ENCODE measurements at regions not wholly inside any gene's neighbourhood (a gene's known extent, or its start where the extent isn't known, plus 50 kb on each side); places are given as distances from the start of the nearest gene placed in this dataset.

- Histone ChIP-seq H3K4me3 (replicated peaks in 1 of 4; ENCODE audit: control extremely low read depth in 1 of 4, insufficient read depth in 1 of 4, low read depth in 3 of 4, low read length in 4 of 4) (no peak overlapping the region), H4K20me1 (ENCODE audit: control insufficient read depth, extremely low read depth, insufficient read depth, low read length) (no peaks in the 10 kb centered on the region), H3K4me1 (ENCODE audit: control insufficient read depth, extremely low read depth, insufficient read depth, low read length) (no peaks in the 10 kb centered on the region), H2AFZ (ENCODE audit: low read length) (no peak overlapping the region), H3K9me3 (ENCODE audit: control insufficient read depth, insufficient read depth, low read depth, low read length) (no peaks in the 10 kb centered on the region), H3K4me2 (ENCODE audit: extremely low read depth, insufficient read depth, low read length) (no peak overlapping the region), H3K79me2 (ENCODE audit: control insufficient read depth, insufficient read depth, low read length) (no peaks in the 10 kb centered on the region), H3K36me3 (ENCODE audit: control insufficient read depth, insufficient read depth, low read length) (no peaks in the 10 kb centered on the region), H3K9ac (ENCODE audit: insufficient read depth, low read length) (no peak overlapping the region), H3K27ac (ENCODE audit: insufficient read depth, low read length) (no peak overlapping the region), H3K27me3 (ENCODE audit: control insufficient read depth, insufficient read depth, low read length) (no peaks in the 10 kb centered on the region)
- no peak for DNase-seq (ENCODE audit: low read depth in 2 of 2)
- TF ChIP-seq CTCF (conservative IDR thresholded peaks at IDR 0.05 in 1 of 2, IDR thresholded peaks at IDR 0.05 in 1 of 2; ENCODE audit: low read depth in 1 of 2, low read length in 2 of 2): no peak
Observed at GRCh38 chr20:12777016-12777415, 231.8 kb upstream of the SPTLC3 start.

GRCh38 chr20:12786276-12786675 lies 222.5 kb upstream of the SPTLC3 start:
- Histone ChIP-seq H3K9ac (ENCODE audit: insufficient read depth, low read length) (no peak overlapping the region), H3K4me3 (replicated peaks in 1 of 4; ENCODE audit: control extremely low read depth in 1 of 4, insufficient read depth in 1 of 4, low read depth in 3 of 4, low read length in 4 of 4) (no peak overlapping the region), H3K27ac (ENCODE audit: insufficient read depth, low read length) (no peak overlapping the region), H3K4me2 (ENCODE audit: extremely low read depth, insufficient read depth, low read length) (no peak overlapping the region), H4K20me1 (ENCODE audit: control insufficient read depth, extremely low read depth, insufficient read depth, low read length) (no peaks in the 10 kb centered on the region), H3K79me2 (ENCODE audit: control insufficient read depth, insufficient read depth, low read length) (no peaks in the 10 kb centered on the region), H3K9me3 (ENCODE audit: control insufficient read depth, insufficient read depth, low read depth, low read length) (no peaks in the 10 kb centered on the region), H2AFZ (ENCODE audit: low read length) (no peak overlapping the region), H3K36me3 (ENCODE audit: control insufficient read depth, insufficient read depth, low read length) (no peaks in the 10 kb centered on the region), H3K4me1 (ENCODE audit: control insufficient read depth, extremely low read depth, insufficient read depth, low read length) (no peaks in the 10 kb centered on the region), H3K27me3 (ENCODE audit: control insufficient read depth, insufficient read depth, low read length) (no peaks in the 10 kb centered on the region)
- no peak for TF ChIP-seq EZH2 (IDR thresholded peaks at IDR 0.05; ENCODE audit: low read length, missing control alignments)
- no peak for TF ChIP-seq CTCF (conservative IDR thresholded peaks at IDR 0.05 in 1 of 2, IDR thresholded peaks at IDR 0.05 in 1 of 2; ENCODE audit: low read depth in 1 of 2, low read length in 2 of 2)
- no peak for DNase-seq (ENCODE audit: low read depth in 2 of 2)

- H3K36me3 ChIP-seq (ENCODE audit: control insufficient read depth, insufficient read depth, low read length): no peaks in the 10 kb centered on the region
- H3K27ac ChIP-seq (ENCODE audit: insufficient read depth, low read length): no peak overlapping the region
- no peaks in the 10 kb centered on the region for H4K20me1 ChIP-seq (ENCODE audit: control insufficient read depth, extremely low read depth, insufficient read depth, low read length)
- H3K9ac ChIP-seq (ENCODE audit: insufficient read depth, low read length): no peak overlapping the region
- H3K27me3 ChIP-seq (ENCODE audit: control insufficient read depth, insufficient read depth, low read length): no peaks in the 10 kb centered on the region
- H2AFZ ChIP-seq (ENCODE audit: low read length): no peak overlapping the region
- H3K4me3 ChIP-seq (replicated peaks in 1 of 4; ENCODE audit: control extremely low read depth in 1 of 4, insufficient read depth in 1 of 4, low read depth in 3 of 4, low read length in 4 of 4): no peak overlapping the region
- TF ChIP-seq CTCF (conservative IDR thresholded peaks at IDR 0.05 in 1 of 2, IDR thresholded peaks at IDR 0.05 in 1 of 2; ENCODE audit: low read depth in 1 of 2, low read length in 2 of 2): no peak
- TF ChIP-seq EZH2 (IDR thresholded peaks at IDR 0.05; ENCODE audit: low read length, missing control alignments): no peak
- no peak overlapping the region for H3K4me2 ChIP-seq (ENCODE audit: extremely low read depth, insufficient read depth, low read length)
- H3K9me3 ChIP-seq (ENCODE audit: control insufficient read depth, insufficient read depth, low read depth, low read length): no peaks in the 10 kb centered on the region
- no peaks in the 10 kb centered on the region for H3K4me1 ChIP-seq (ENCODE audit: control insufficient read depth, extremely low read depth, insufficient read depth, low read length)
- no peaks in the 10 kb centered on the region for H3K79me2 ChIP-seq (ENCODE audit: control insufficient read depth, insufficient read depth, low read length)
- no peak for DNase-seq (ENCODE audit: low read depth in 2 of 2)
Observed at GRCh38 chr20:12788632-12789299, 220.0 kb upstream of the SPTLC3 start.
